Mucosa of stomach (tissue), 1 donor: ENCODE measurements at regions not wholly inside any gene's neighbourhood (a gene's known extent, or its start where the extent isn't known, plus 50 kb on each side); places are given as distances from the start of the nearest gene placed in this dataset.

Source experiments
- H3K27me3 ChIP-seq: one replicate; pipeline ENCODE4 v1.7.0; 2013; ENCODE audit warnings: mild to moderate bottlenecking, low read length; ENCODE audit not compliant: control insufficient read depth, insufficient read depth
- H3K36me3 ChIP-seq: one replicate; pipeline ENCODE4 v1.7.0; 2013; ENCODE audit warnings: low read length; ENCODE audit not compliant: control insufficient read depth, insufficient read depth
- H3K4me1 ChIP-seq: one replicate; pipeline ENCODE4 v1.7.0; 2013; ENCODE audit warnings: mild to moderate bottlenecking, low read length; ENCODE audit not compliant: control insufficient read depth, insufficient read depth
- H3K4me3 ChIP-seq: one replicate; pipeline ENCODE4 v1.7.0; 2013; ENCODE audit warnings: low read length
- H3K9ac ChIP-seq: one replicate; pipeline ENCODE4 v1.7.0; 2013; ENCODE audit warnings: mild to moderate bottlenecking, low read length, moderate library complexity
- H3K9me3 ChIP-seq: one replicate; pipeline ENCODE4 v1.7.0; 2013; ENCODE audit warnings: mild to moderate bottlenecking, low read length, moderate library complexity; ENCODE audit not compliant: control insufficient read depth
- donor health status: Pancreatic carcinoma.

DNA sequence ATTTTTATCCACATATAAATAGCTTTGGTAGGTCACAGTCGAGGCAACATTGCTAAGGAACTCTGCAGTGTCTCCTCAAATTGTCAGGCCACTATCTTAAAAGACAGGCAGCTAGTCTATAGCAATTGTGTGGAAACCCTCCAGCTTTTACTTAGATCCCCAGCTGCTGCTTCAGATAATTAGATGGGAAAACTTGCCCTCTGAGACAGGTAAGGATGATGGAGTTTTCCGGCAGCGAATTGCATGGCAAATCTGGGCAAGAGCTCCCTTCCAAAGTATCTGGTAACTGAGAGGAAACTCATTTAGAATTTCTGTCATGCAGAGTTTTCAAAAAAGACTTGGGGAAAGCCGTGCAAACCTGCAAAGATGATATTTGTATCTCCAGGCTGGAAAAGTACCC, 886.2 kb downstream of the UQCRFS1 start:
- Histone ChIP-seq H3K4me1 (no peaks in the 10 kb centered on the region), H3K9ac (no peak overlapping the region), H3K4me3 (no peak overlapping the region), H3K27me3 (no peaks in the 10 kb centered on the region), H3K36me3 (no peaks in the 10 kb centered on the region), H3K9me3 (no peaks in the 10 kb centered on the region)

DNA sequence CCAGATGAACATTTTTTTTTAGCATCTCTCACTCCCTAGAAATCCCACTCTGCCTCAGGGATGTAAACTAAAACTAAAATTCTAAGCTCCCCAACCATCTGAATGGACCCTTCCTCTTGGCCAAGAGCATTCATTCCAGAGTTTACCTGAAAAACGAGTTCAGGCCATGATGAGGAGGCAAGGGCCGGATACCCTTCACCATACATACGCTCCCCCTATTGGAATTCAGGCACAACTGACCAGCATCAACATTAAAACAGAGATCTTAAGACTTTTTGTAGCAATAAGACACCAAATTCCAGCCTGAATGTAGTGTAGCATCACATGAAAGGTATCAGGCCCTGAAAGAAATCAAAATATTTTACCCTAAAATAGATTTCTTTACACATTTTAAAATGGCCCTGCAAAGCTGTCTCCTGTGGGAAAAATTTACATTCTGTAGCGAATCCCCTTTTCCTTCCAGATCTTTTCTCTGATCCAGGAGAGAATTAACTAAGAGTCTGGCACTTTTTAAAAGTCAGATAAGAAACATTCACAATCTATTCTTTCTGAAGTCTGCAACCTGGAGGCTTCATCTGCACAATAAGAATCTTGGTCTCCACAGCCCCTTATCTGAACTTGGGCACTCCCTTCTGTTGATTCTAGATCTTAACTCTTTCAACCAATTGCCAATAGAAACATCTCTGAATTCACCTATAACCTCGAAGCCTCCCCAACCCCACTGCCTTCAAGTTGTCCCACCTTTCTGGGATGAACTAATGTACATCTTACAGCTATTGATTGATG, 888.5 kb downstream of the UQCRFS1 start:
- Histone ChIP-seq H3K9ac (no peak overlapping the region), H3K9me3 (no peaks in the 10 kb centered on the region), H3K27me3 (no peaks in the 10 kb centered on the region), H3K4me1 (no peaks in the 10 kb centered on the region), H3K4me3 (no peak overlapping the region), H3K36me3 (no peaks in the 10 kb centered on the region)

DNA sequence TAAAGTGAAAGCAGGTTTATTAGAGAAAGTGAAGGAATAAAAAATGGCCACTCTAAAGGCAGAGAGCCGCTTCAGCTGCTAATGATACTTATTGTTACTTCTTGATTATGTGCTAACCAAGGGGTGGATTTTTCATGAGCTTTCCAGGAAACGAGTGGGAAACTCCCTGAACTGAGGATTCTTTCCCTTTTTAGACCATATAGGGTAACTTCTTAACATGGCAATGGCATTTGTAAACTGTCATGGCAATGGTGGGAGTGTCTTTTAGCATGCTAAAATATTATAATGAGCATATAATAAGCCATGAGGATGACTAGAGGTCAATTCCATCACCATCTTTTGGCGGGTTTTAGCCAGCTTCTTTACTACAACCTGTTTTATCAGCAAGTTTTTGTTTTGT, 890.0 kb downstream of the UQCRFS1 start:
- H3K27me3 ChIP-seq: no peaks in the 10 kb centered on the region
- no peaks in the 10 kb centered on the region for H3K36me3 ChIP-seq
- H3K9ac ChIP-seq: no peak overlapping the region
- H3K9me3 ChIP-seq: no peaks in the 10 kb centered on the region
- H3K4me1 ChIP-seq: no peaks in the 10 kb centered on the region
- no peak overlapping the region for H3K4me3 ChIP-seq

DNA sequence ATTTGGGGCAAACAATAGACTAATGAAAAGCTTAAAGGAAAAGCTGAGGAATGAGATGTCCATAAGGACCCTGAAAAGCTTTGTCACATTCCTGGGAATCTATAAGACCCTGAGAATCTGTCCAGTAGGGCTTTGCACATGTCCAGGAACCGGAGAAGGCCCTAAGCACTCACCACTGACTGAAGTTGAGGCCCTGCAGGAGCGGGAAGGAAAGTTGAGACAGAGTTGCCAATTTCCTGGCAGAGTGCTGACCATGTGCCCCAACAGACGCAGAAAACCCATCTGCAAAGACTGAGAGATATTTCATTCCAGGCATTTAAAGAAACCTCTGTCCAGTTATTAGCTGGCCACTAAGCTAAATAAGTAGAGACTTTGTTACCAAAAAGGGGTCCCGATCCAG, 890.5 kb downstream of the UQCRFS1 start:
- H3K9ac ChIP-seq: no peak overlapping the region
- H3K9me3 ChIP-seq: no peaks in the 10 kb centered on the region
- H3K4me1 ChIP-seq: no peaks in the 10 kb centered on the region
- H3K27me3 ChIP-seq: no peaks in the 10 kb centered on the region
- H3K4me3 ChIP-seq: no peak overlapping the region
- no peaks in the 10 kb centered on the region for H3K36me3 ChIP-seq

DNA sequence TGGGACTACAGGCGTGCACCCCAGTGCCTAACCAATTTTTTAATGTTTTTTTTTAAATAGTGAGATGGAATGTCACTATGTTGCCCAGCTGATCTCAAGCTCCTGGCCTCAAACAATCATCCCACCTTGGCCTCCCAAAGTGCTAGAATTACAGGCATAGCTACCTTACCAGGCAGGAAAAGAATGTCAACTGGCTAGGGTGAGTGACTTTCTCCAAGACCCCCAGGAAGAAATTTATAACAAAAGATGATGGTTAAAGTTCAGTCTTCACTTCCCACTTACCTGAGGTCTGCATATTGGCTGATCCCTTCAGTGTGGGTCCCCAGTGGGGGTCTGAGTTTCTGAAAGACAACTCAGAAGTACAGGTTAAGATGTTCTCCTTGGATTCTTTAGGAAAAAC, 893.0 kb downstream of the UQCRFS1 start:
- Histone ChIP-seq H3K9me3 (no peaks in the 10 kb centered on the region), H3K4me1 (no peaks in the 10 kb centered on the region), H3K4me3 (no peak overlapping the region), H3K9ac (no peak overlapping the region), H3K36me3 (no peaks in the 10 kb centered on the region), H3K27me3 (no peaks in the 10 kb centered on the region)

DNA sequence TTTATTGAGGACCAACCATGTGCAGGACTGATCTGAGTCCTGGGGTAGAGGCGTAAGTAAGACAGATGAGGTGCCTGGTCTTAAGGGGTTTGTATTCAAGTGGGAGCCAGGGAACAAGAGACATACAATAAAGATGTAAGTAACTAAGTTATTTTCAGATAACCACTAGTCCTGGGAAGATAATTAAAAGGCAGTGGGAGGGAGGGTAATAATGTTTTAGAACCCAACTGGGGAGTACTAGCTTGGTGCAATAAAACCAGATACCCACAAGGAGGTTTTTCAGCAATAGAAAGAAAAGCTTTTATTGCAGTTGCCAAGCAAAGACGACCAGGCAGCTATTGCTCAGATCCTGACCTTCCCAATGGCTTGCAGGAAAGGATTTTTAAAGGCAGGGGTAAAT, 893.7 kb downstream of the UQCRFS1 start:
- H3K36me3 ChIP-seq: no peaks in the 10 kb centered on the region
- H3K4me3 ChIP-seq: no peak overlapping the region
- no peaks in the 10 kb centered on the region for H3K9me3 ChIP-seq
- no peaks in the 10 kb centered on the region for H3K4me1 ChIP-seq
- no peaks in the 10 kb centered on the region for H3K27me3 ChIP-seq
- H3K9ac ChIP-seq: no peak overlapping the region

DNA sequence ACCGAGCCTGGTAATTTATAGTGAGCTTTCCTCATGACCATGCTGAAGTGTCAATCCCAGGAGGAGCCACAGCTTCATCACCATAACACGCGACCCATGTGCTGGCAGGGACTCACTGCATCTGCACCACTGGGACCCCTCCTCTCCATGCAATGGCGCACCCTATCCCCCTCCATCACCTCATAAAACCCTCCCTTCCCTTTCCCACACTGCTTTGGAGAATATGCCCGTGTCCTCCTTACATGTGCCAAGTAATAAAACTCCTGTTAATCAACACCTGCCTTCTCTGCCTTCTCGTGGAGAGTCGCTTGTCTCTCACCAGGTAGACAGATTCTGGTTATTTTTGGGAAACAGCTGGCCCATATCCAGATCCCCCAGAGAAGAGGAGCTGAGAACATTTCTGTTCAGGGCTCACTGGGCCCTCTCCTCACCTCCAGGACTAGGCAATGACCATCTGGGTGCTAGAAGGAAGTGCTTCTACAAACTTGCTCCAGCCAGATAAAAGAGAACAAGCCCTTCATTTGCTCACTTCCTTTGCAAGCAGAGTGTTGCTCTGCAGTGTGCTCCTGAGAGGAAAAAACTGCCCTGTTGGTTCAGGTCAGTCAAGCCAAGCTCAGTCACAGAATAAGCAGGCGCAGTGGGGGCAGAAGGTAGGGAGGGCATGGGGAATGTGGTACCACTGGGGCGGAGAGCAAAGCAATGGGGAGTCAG, 894.3 kb downstream of the UQCRFS1 start:
- H3K4me3 ChIP-seq: no peak overlapping the region
- no peaks in the 10 kb centered on the region for H3K36me3 ChIP-seq
- H3K27me3 ChIP-seq: no peaks in the 10 kb centered on the region
- no peaks in the 10 kb centered on the region for H3K9me3 ChIP-seq
- H3K9ac ChIP-seq: no peak overlapping the region
- no peaks in the 10 kb centered on the region for H3K4me1 ChIP-seq

DNA sequence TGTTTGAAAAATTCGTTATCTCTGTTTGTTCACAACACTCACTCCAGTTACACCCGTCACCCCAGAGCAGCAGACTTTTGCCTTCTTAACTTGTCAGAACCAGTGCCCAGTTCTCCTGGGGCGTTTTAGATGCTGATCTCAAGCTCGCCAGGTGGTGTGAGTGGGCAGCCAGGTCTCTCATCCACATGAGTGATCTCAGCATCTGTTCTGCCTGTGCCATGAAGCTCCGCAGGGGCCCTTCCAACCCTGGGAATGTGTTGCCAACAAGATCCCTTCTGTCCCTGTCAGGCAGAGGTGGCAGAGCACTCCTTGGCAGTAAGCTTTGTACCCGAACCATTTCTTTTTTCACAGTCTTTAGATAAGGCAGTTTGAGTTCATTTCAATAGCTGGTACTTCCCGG, 896.5 kb downstream of the UQCRFS1 start:
- no peaks in the 10 kb centered on the region for H3K9me3 ChIP-seq
- H3K27me3 ChIP-seq: no peaks in the 10 kb centered on the region
- H3K36me3 ChIP-seq: no peaks in the 10 kb centered on the region
- H3K4me1 ChIP-seq: no peaks in the 10 kb centered on the region
- no peak overlapping the region for H3K4me3 ChIP-seq
- no peak overlapping the region for H3K9ac ChIP-seq

DNA sequence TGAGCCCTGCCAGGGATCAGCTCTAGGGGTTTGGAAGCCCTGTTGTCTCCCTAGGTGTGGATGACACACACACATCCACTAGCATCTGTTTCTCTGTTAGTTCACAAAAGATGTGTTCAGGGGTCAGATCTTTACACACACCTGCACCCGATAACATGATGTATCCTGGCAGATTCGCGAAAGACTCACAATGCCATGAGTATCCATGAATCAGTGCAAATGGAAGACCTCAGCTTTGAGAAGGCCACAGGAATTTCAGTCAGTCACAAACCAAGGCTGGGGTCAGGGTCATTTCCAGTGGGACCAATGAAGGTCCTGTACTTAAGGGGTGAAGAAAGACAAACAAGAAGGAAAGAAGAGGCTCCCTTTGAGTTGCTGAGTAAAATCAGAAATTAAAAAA, 898.2 kb downstream of the UQCRFS1 start:
- H3K4me3 ChIP-seq: no peak overlapping the region
- H3K4me1 ChIP-seq: no peaks in the 10 kb centered on the region
- H3K9ac ChIP-seq: no peak overlapping the region
- no peaks in the 10 kb centered on the region for H3K27me3 ChIP-seq
- no peaks in the 10 kb centered on the region for H3K9me3 ChIP-seq
- no peaks in the 10 kb centered on the region for H3K36me3 ChIP-seq

DNA sequence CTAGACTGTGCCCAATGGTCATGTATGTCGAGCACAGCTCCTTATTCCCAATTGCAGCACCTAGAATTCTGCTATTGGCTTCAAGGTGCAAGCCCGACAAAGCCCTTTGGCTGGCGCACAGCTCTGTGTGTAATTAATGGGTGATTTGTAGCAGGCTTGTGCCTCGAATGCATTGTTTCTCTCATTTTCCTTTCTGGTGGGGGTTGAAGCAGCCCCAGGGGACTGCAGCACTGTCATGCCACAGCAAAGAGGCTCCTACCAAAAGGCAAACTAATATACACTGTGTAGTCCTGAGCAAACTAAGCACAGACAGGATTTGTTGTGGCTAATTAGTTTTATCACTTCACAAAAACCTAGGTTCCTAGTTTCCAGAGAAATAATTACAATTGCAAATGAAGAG, 898.7 kb downstream of the UQCRFS1 start:
- Histone ChIP-seq H3K36me3 (no peaks in the 10 kb centered on the region), H3K4me1 (no peaks in the 10 kb centered on the region), H3K27me3 (no peaks in the 10 kb centered on the region), H3K9ac (no peak overlapping the region), H3K4me3 (no peak overlapping the region), H3K9me3 (no peaks in the 10 kb centered on the region)

DNA sequence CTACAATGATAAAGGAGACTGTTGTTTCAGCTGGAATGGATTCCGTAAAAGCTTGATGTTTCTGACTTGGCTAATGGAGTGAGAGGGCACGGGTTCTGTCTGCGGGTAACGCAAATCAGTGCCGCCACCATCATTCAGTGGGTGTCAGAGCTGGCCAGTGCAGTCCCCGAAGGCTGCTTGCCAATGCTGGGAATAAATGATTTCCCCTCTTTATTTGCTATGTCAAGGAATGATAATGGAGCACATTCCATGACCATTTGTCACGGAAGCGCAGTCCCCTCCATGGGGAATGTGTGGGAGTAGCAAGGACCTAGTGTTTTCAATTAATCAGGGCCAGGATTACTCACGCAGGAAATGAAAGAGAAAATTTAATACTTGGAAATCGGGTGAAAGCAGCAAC, 899.3 kb downstream of the UQCRFS1 start:
- Histone ChIP-seq H3K9me3 (no peaks in the 10 kb centered on the region), H3K4me3 (no peak overlapping the region), H3K27me3 (no peaks in the 10 kb centered on the region), H3K4me1 (no peaks in the 10 kb centered on the region), H3K9ac (no peak overlapping the region), H3K36me3 (no peaks in the 10 kb centered on the region)

DNA sequence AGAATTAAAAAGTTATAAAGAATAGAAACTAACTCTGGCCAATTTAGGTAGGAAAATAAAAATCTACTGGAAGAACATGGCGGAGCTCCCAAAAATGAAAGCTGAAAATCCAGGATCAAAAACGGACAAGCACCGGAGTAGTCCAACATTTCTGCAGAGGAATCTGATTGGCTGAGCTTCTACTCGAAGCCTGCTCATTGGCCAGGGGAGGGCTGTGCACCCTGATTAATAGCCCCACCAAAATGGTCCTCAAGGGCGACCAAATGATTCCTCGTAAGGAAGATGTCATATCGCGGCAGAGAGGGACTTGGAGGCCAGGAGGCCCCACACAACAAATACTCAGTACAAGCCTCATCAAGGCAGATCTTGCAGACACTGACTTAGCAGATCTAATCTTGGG, 900.7 kb downstream of the UQCRFS1 start:
- Histone ChIP-seq H3K4me1 (no peaks in the 10 kb centered on the region), H3K9ac (no peak overlapping the region), H3K27me3 (no peaks in the 10 kb centered on the region), H3K9me3 (no peaks in the 10 kb centered on the region), H3K36me3 (no peaks in the 10 kb centered on the region), H3K4me3 (no peak overlapping the region)
